ENCODE measurements at regions not wholly inside any gene's neighbourhood (a gene's known extent, or its start where the extent isn't known, plus 50 kb on each side); places are given as distances from the start of the nearest gene placed in this dataset.

DNA sequence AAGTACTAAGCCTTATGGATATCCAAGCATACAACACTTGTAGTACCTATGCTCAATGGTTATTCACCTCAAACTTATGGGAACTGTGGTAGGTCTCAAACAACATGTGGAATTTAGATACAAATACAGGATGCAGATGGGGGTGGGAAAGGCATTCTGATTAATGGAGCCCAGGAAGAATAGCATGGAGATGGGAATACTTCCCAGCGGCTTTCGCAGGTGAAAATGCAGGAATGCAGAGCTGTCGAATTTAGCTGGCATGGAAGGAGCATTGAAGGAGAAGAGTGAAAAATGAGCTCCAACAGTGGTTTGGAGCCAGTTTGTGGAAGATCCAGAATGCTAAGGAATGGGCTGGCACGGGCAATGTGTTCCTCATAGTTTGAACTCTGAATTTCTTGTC, 89.9 kb downstream of the NKX2-1 start:
- no peak for DNase-seq
- no peak overlapping the region for H3K27ac Mint-ChIP-seq
- H2AFZ ChIP-seq (ENCODE audit: insufficient read depth, low read depth, low read length, poor library complexity, severe bottlenecking), result no peak overlapping the region
- H3K36me3 ChIP-seq (replicated peaks in 1 of 2; ENCODE audit: control extremely low read depth in 1 of 2, control insufficient read depth in 1 of 2, extremely low read depth in 1 of 2, insufficient read depth in 2 of 2, low read length in 1 of 2), result no peaks in the 10 kb centered on the region
- ATAC-seq (ENCODE audit: low read depth), result no peak
- no peaks in the 10 kb centered on the region for H3K79me2 ChIP-seq (ENCODE audit: control insufficient read depth, insufficient read depth, low read length)
- no peak overlapping the region for H3K4me3 ChIP-seq (ENCODE audit: control extremely low read depth in 1 of 5, extremely low read depth in 1 of 5, insufficient read depth in 1 of 5, low read depth in 2 of 5, low read length in 4 of 5)
- intact Hi-C loops (cut with micrococcal nuclease), result no loop called here
- H3K9ac ChIP-seq (ENCODE audit: low read length), result no peak overlapping the region
- no peaks in the 10 kb centered on the region for H3K9me3 ChIP-seq (ENCODE audit: control extremely low read depth in 1 of 3, control insufficient read depth in 2 of 3, insufficient read depth in 1 of 3, low read length in 2 of 3)
- ChIA-PET CTCF (no interaction called here), POLR2A (no interaction called here)
- H3K4me2 ChIP-seq (replicated peaks; ENCODE audit: low read depth, low read length, poor library complexity, severe bottlenecking), result no peak overlapping the region
- no peaks in the 10 kb centered on the region for H3K27me3 Mint-ChIP-seq
- peaks cover 0 to 2% (median 0%) of the 10 kb centered on the region in 4 experiments for H3K27me3 ChIP-seq (replicated peaks in 1 of 4; ENCODE audit: control extremely low read depth in 1 of 4, control insufficient read depth in 3 of 4, insufficient read depth in 4 of 4, low read length in 3 of 4)
- H4K20me1 ChIP-seq (ENCODE audit: control insufficient read depth, insufficient read depth, low read length, poor library complexity, severe bottlenecking), result no peaks in the 10 kb centered on the region
- 50% methylated on average over 3 of the region's 4 CpGs for WGBS (ENCODE audit: insufficient coverage)
- H3K9me3 Mint-ChIP-seq (ENCODE audit: insufficient read depth), result no peaks in the 10 kb centered on the region
- no peak overlapping the region for H3K27ac ChIP-seq (ENCODE audit: low read length in 2 of 2)
- H3K4me3 Mint-ChIP-seq, result no peak overlapping the region
- no peaks in the 10 kb centered on the region for H3K4me1 Mint-ChIP-seq
- no peaks in the 10 kb centered on the region for H3K4me1 ChIP-seq (ENCODE audit: control insufficient read depth in 2 of 2, insufficient read depth in 2 of 2, low read length in 2 of 2)
- TF ChIP-seq EZH2 (IDR thresholded peaks at IDR 0.05; ENCODE audit: borderline replicate concordance, insufficient read depth, low read depth, low read length, poor library complexity, severe bottlenecking), result no peak
- TF ChIP-seq, protein P1, sequence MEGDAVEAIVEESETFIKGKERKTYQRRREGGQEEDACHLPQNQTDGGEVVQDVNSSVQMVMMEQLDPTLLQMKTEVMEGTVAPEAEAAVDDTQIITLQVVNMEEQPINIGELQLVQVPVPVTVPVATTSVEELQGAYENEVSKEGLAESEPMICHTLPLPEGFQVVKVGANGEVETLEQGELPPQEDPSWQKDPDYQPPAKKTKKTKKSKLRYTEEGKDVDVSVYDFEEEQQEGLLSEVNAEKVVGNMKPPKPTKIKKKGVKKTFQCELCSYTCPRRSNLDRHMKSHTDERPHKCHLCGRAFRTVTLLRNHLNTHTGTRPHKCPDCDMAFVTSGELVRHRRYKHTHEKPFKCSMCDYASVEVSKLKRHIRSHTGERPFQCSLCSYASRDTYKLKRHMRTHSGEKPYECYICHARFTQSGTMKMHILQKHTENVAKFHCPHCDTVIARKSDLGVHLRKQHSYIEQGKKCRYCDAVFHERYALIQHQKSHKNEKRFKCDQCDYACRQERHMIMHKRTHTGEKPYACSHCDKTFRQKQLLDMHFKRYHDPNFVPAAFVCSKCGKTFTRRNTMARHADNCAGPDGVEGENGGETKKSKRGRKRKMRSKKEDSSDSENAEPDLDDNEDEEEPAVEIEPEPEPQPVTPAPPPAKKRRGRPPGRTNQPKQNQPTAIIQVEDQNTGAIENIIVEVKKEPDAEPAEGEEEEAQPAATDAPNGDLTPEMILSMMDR (IDR thresholded peaks at IDR 0.05), result no peak

DNA sequence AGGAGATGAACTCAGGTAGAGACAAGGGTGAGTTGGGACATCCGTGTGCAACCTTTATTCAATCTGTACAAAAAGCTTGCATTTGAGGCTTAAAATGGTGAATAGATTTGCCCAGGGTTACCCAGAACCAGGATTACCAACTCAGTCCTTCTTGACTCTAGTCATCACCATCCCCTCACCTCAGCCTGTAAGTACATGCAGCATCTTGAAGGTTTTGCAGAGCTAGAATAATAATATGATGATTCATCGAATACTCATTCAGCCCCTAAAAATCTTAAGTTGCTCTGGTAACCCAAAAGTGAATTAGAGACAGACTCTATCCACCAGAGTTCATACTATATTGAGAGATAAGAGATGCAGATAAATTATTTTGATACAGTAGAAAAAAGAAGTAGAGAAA, 90.3 kb downstream of the NKX2-1 start:
- Histone ChIP-seq H3K4me3 (ENCODE audit: control extremely low read depth in 1 of 5, extremely low read depth in 1 of 5, insufficient read depth in 1 of 5, low read depth in 2 of 5, low read length in 4 of 5) (no peak overlapping the region), H3K9ac (ENCODE audit: low read length) (no peak overlapping the region), H3K36me3 (replicated peaks in 1 of 2; ENCODE audit: control extremely low read depth in 1 of 2, control insufficient read depth in 1 of 2, extremely low read depth in 1 of 2, insufficient read depth in 2 of 2, low read length in 1 of 2) (no peaks in the 10 kb centered on the region), H3K27me3 (replicated peaks in 1 of 4; ENCODE audit: control extremely low read depth in 1 of 4, control insufficient read depth in 3 of 4, insufficient read depth in 4 of 4, low read length in 3 of 4) (peaks cover 0 to 2% (median 0%) of the 10 kb centered on the region in 4 experiments), H3K27ac (ENCODE audit: low read length in 2 of 2) (no peak overlapping the region), H3K9me3 (ENCODE audit: control extremely low read depth in 1 of 3, control insufficient read depth in 2 of 3, insufficient read depth in 1 of 3, low read length in 2 of 3) (no peaks in the 10 kb centered on the region), H2AFZ (ENCODE audit: insufficient read depth, low read depth, low read length, poor library complexity, severe bottlenecking) (no peak overlapping the region), H3K79me2 (ENCODE audit: control insufficient read depth, insufficient read depth, low read length) (no peaks in the 10 kb centered on the region), H3K4me2 (replicated peaks; ENCODE audit: low read depth, low read length, poor library complexity, severe bottlenecking) (no peak overlapping the region), H4K20me1 (ENCODE audit: control insufficient read depth, insufficient read depth, low read length, poor library complexity, severe bottlenecking) (no peaks in the 10 kb centered on the region), H3K4me1 (ENCODE audit: control insufficient read depth in 2 of 2, insufficient read depth in 2 of 2, low read length in 2 of 2) (no peaks in the 10 kb centered on the region)
- intact Hi-C loops (cut with micrococcal nuclease), result no loop called here
- no peak overlapping the region for H3K27ac Mint-ChIP-seq
- WGBS (ENCODE audit: insufficient coverage), result no CpG with 5 or more reads among the region's 2 CpGs
- TF ChIP-seq, protein P1 (IDR thresholded peaks at IDR 0.05), result no peak
- TF ChIP-seq EZH2 (IDR thresholded peaks at IDR 0.05; ENCODE audit: borderline replicate concordance, insufficient read depth, low read depth, low read length, poor library complexity, severe bottlenecking), result no peak
- H3K4me3 Mint-ChIP-seq, result no peak overlapping the region
- ChIA-PET POLR2A (no interaction called here), CTCF (no interaction called here)
- no peaks in the 10 kb centered on the region for H3K9me3 Mint-ChIP-seq (ENCODE audit: insufficient read depth)
- no peak for ATAC-seq (ENCODE audit: low read depth)
- no peaks in the 10 kb centered on the region for H3K4me1 Mint-ChIP-seq
- H3K27me3 Mint-ChIP-seq, result no peaks in the 10 kb centered on the region
- DNase-seq, result no peak
